ENCODE measurements at regions not wholly inside any gene's neighbourhood (a gene's known extent, or its start where the extent isn't known, plus 50 kb on each side); places are given as distances from the start of the nearest gene placed in this dataset.

- no peaks in the 10 kb centered on the region for H3K4me1 ChIP-seq
- H3K27ac ChIP-seq = no peak overlapping the region
- DNase-seq (ENCODE audit: low spot score in 2 of 2) = no peak
- no peak overlapping the region for H3K4me3 ChIP-seq
- H3K36me3 ChIP-seq = no peaks in the 10 kb centered on the region
- no peaks in the 10 kb centered on the region for H3K9me3 ChIP-seq
- H3K27me3 ChIP-seq = no peaks in the 10 kb centered on the region
- WGBS = 89% methylated on average over 3 of the region's 3 CpGs
- no peak for TF ChIP-seq POLR2A (IDR thresholded peaks at IDR 0.05)
- no peak for TF ChIP-seq EP300 (IDR thresholded peaks at IDR 0.05)
- TF ChIP-seq POLR2AphosphoS5 (IDR thresholded peaks at IDR 0.05) = no peak
- TF ChIP-seq, protein P1, sequence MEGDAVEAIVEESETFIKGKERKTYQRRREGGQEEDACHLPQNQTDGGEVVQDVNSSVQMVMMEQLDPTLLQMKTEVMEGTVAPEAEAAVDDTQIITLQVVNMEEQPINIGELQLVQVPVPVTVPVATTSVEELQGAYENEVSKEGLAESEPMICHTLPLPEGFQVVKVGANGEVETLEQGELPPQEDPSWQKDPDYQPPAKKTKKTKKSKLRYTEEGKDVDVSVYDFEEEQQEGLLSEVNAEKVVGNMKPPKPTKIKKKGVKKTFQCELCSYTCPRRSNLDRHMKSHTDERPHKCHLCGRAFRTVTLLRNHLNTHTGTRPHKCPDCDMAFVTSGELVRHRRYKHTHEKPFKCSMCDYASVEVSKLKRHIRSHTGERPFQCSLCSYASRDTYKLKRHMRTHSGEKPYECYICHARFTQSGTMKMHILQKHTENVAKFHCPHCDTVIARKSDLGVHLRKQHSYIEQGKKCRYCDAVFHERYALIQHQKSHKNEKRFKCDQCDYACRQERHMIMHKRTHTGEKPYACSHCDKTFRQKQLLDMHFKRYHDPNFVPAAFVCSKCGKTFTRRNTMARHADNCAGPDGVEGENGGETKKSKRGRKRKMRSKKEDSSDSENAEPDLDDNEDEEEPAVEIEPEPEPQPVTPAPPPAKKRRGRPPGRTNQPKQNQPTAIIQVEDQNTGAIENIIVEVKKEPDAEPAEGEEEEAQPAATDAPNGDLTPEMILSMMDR (IDR thresholded peaks at IDR 0.05) = no peak
Measured at GRCh38 chr4:126705266-126705665, 927.5 kb upstream of the INTU start.

GRCh38 chr4:126708716-126709115 is 924.0 kb upstream of the INTU start:
- TF ChIP-seq, protein P1 (IDR thresholded peaks at IDR 0.05) = no peak
- no peak for TF ChIP-seq EP300 (IDR thresholded peaks at IDR 0.05)
- no peak for TF ChIP-seq POLR2AphosphoS5 (IDR thresholded peaks at IDR 0.05)
- TF ChIP-seq POLR2A (IDR thresholded peaks at IDR 0.05) = no peak
- Histone ChIP-seq H3K27me3 (no peaks in the 10 kb centered on the region), H3K36me3 (no peaks in the 10 kb centered on the region), H3K27ac (no peak overlapping the region), H3K4me3 (no peak overlapping the region), H3K9me3 (no peaks in the 10 kb centered on the region), H3K4me1 (no peaks in the 10 kb centered on the region)
- 46% methylated on average over 2 of the region's 2 CpGs for WGBS
- DNase-seq (ENCODE audit: low spot score in 2 of 2) = no peak

DNA sequence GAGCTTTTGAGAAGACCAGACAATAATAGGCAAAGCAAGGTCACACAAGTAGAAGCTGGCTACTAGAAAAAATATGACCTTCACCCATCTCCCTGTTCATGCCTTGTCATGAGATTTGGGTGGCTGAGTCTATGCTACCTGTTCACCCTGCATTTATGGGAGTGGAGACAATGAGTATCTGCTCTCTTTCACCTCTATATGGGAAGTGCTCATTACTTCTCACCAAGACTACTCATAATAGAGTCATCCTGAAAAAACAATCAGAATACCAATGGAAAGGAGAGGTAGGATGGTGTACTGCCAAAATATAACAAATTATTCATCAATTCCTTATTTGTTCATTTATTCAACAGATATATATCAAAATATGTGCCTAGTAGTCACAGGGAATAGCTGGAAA is 921.8 kb upstream of the INTU start:
- no peak overlapping the region for H3K27ac ChIP-seq
- no peak overlapping the region for H3K4me3 ChIP-seq
- no peaks in the 10 kb centered on the region for H3K27me3 ChIP-seq
- TF ChIP-seq POLR2A (IDR thresholded peaks at IDR 0.05) = no peak
- TF ChIP-seq POLR2AphosphoS5 (IDR thresholded peaks at IDR 0.05) = no peak
- TF ChIP-seq, protein P1 (IDR thresholded peaks at IDR 0.05) = no peak
- TF ChIP-seq EP300 (IDR thresholded peaks at IDR 0.05) = no peak
- H3K4me1 ChIP-seq = no peaks in the 10 kb centered on the region
- H3K9me3 ChIP-seq = no peaks in the 10 kb centered on the region
- no peaks in the 10 kb centered on the region for H3K36me3 ChIP-seq
- no peak for DNase-seq (ENCODE audit: low spot score in 2 of 2)

DNA sequence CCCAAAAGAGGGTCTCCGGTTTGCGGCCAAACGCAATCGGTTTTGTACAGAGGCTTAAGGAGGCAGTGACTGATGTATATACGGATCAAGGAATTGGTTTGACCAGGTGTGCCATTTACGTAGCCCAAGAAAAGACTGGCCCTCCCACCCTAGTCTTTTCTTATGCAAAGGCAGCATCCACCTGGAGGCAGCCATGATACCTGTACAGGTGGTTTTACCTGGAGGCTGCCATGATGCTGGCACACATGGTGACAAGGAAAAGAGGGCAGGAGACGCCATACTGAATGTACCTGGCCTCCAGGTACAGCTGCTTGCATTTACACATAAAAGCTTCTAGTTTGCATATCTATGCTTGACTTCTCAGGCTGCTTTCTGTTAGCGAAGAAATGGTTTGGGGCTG is 917.7 kb upstream of the INTU start:
- Histone ChIP-seq H3K36me3 (no peaks in the 10 kb centered on the region), H3K4me3 (no peak overlapping the region), H3K4me1 (no peaks in the 10 kb centered on the region), H3K27ac (no peak overlapping the region), H3K27me3 (no peaks in the 10 kb centered on the region), H3K9me3 (no peaks in the 10 kb centered on the region)
- TF ChIP-seq, protein P1 (IDR thresholded peaks at IDR 0.05) = no peak
- TF ChIP-seq POLR2A (IDR thresholded peaks at IDR 0.05) (no peak), EP300 (IDR thresholded peaks at IDR 0.05) (no peak), POLR2AphosphoS5 (IDR thresholded peaks at IDR 0.05) (no peak)
- WGBS = 91% methylated on average over 8 of the region's 8 CpGs
- DNase-seq (ENCODE audit: low spot score in 2 of 2) = no peak

DNA sequence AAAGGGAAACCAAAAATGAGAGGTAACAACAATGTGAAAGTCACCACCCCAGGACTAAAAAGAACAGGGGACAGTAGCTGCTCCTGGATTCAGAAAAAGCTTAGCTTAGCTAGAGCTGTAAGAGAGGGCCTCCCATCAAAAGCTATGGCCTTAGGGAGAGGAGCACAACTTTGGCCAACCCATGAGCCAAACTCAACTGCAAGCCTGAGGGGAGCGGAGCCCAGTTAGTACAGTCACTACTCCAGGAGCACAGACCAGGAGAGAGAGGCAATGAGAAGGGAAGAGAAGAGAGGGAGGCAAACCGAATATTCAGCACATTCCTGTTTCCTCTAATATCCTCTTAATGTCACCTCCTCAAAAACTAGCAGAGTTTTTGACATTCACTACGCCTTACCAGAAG is 917.1 kb upstream of the INTU start:
- WGBS = 86% methylated on average over 3 of the region's 3 CpGs
- no peak for TF ChIP-seq POLR2AphosphoS5 (IDR thresholded peaks at IDR 0.05)
- TF ChIP-seq EP300 (IDR thresholded peaks at IDR 0.05) = no peak
- TF ChIP-seq, protein P1 (IDR thresholded peaks at IDR 0.05) = no peak
- no peak for TF ChIP-seq POLR2A (IDR thresholded peaks at IDR 0.05)
- no peaks in the 10 kb centered on the region for H3K36me3 ChIP-seq

More for the DNA sequence above, 917.1 kb upstream of the INTU start:
- Histone ChIP-seq H3K27me3 (no peaks in the 10 kb centered on the region), H3K27ac (no peak overlapping the region), H3K9me3 (no peaks in the 10 kb centered on the region), H3K4me1 (no peaks in the 10 kb centered on the region), H3K4me3 (no peak overlapping the region)
- DNase-seq (ENCODE audit: low spot score in 2 of 2) = no peak

Measured in suprapubic skin (tissue), 4 donors.